GM19455 (cell line): ENCODE measurements at regions not wholly inside any gene's neighbourhood (a gene's known extent, or its start where the extent isn't known, plus 50 kb on each side); places are given as distances from the start of the nearest gene placed in this dataset.
A peak's percentile ranks its signal among the peaks of the same experiment; 100 is the strongest.
"Not testable (repeated sequence)": the region's sequence is repeated elsewhere in the genome, so short reads cannot be mapped to it uniquely, and the experiment has no call there.

Experiments
- ATAC-seq: cut with Tn5 transposase; IDR thresholded peaks from one replicate; pipeline ENCODE4 v1.9.1; 2021; ENCODE audit not compliant: unreplicated experiment

DNA sequence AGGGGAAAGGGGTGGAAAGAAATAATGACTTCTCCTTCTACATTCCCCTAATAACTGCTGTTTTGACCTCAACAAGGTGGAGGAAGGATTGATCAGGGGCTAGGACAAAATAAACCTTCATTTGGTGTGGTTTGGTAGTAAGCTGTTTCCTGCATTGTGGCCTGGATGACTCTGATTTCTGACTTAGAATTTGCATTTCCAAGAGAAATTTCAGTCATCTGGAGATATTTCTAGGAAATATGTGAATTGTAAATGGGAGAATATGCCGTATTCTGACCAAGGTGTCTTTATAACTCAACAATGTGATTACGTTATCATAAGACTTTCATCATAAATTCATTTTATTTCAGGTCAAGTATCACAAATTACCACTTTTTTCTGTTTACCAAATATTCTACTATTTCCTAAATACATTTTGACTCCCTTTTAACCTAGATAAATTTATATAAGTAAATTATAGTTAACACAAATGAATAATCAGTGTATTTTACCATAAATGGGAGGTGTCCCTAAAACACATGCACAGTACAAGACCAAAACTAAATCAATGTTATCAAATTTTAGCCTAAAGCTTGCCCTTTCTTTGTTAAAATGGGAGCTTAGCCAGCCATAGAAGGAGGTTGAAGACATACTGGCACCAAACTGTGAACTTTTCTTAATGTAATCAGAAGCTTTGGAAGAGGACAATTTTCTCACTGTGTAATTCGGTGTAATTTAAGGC, 828.8 kb downstream of the TMTC2 start:
- no peak for ATAC-seq

DNA sequence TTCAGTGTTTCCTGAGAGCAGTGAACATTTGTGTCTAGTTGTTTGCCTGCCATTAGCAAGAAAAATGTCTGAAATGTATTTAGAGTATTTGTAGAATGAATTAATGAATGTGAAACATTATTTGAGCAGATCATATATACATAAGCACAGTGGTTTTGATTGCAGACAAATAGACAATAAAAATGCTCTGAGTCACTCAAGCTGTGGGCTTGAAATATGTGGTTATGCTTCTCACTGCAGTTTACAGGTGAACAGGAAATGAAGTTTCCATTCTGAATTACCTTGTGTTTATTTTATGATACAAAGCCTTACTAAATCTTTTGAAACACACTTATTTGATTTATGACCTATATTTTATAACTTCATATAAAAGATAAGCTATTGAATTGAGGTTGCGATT, 827.7 kb downstream of the TMTC2 start:
- no peak for ATAC-seq

DNA sequence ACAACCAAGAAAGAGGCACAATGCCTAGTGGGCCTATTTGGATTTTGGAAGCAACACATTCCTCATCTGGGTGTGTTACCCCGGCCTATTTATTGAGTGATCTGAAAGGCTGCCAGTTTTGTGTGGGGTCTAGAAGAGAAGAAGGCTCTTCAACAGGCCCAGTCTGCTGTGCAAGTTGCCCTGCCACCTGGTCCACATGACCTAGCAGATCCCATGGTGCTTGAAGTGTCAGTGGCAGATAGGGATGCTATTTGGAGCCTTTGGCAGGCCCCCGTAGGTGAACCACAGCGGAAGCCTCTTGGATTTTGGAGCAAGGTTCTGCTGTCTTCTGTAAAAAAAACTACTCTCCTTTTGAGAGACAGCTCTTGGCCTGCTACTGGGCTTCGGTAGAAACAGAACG, 820.1 kb downstream of the TMTC2 start:
- ATAC-seq, result no peak

DNA sequence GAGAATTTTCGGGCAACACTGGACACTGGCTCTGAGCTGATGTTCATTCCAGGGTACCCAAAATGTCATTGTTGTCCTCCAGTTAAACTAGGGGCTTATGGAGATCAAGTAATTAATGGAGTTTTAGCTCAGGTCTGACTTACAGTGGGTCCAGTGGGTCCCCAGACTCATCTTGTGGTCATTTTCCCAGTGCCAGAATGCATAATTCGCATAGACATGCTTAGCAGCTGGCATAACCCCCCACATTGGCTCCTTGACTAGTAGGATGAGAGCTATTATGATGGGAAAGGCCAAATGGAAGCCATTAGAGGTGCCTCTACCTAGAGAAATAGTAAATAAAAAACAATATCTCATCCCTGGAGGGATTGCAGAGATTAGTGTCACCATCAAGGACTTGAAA, 818.9 kb downstream of the TMTC2 start:
- no peak for ATAC-seq

DNA sequence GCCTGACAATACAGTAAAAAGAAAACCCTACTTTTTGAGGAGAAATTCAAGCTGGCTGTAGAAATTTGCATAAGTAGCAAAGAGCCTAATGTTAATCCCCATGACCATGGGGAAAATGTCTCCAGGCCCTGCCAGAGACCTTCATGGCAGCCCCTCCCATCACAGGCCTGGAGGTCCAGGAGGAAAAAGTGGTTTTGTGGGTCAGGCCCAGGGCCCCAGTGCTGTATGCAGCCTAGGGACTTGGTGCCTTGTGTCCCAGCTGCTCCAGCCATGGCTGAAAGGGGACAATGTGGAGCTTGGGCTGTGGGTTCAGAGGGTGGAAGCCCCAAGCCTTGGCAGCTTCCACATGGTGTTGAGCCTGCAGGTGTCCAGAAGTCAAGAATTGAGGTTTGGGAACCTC, 813.2 kb downstream of the TMTC2 start:
- not testable (repeated sequence) for ATAC-seq

DNA sequence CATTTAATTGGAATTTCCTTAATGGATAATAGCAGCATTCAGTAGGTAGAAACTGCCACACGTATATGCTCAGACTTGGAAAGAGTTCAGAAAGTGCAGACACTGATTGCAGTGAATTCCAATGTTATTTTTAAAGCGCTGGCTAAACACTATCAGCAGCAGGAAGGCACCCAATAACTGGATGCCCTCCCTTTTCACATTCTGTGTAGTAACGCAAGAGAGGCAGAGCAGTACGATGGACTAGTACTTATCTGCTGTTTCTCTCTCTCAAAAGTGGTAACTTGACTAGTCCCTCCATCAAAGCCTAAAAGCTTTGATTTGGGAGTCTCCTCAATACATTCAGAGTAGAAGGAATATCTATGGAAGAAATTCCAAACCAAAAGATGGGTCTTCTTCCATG, 791.0 kb downstream of the TMTC2 start:
- ATAC-seq, result no peak

DNA sequence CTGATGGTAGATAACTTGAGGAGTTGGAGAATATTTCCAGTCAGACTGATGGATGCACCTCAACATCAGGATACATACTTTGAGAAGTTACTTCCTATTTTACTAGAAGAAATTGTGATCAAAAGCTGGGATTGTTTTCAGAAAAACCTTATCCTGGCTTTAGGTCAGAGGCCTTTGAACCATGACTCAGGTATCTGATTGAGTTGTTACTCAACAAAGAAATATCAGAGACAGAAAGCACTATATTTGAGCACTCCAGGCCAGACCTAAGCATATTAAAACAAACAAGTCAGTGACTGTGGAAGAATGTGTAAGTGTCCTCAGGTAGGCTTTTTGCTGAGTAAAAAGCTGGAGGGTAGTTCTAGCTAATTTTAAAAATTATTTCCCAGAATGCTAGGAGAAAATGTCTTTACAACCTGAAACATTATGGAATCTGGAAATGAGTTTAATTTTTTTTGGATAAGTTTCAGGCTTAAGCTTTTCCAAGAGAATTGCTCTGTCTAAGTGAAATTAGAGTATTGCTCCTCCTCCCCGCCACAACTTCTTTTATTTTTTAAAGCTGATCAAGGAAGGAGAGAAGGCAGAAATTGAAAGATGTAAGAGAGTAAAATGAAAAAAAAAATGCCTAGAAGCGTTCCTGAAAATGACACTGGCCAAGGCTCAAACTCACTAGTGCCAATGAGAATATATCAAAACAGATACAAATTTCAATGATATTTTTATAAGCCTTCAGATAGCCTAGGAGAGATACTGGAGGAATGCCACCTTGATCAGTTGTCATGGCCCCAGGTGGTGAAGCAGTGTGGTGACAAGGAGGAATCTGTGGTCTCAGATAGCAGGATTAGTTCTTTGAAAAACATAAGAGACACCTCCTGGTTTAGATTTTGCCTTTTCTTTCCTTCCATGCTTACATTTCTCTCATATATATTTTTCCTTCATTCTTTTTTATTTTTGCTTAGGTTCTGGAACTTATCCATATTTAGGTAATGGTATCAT, 790.3 kb downstream of the TMTC2 start:
- ATAC-seq, result no peak

DNA sequence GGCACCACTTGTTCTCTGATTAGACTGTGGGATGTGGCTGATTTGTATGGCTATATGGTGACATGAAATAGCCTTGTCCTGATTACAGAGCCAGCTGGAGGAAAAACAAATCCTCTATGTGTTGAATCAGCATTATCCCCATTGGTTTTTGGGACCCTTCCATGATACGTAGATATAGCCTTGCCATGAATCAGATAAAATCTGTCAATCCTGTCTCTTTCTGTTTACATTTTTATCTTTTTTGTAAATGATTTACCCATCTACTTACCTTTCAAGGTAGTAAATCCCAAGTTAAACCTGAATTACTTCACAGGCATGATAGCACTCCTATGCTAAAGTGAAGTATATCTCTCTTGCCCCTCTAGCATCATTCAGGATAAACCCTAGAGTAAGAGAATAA, 789.3 kb downstream of the TMTC2 start:
- ATAC-seq, result no peak

DNA sequence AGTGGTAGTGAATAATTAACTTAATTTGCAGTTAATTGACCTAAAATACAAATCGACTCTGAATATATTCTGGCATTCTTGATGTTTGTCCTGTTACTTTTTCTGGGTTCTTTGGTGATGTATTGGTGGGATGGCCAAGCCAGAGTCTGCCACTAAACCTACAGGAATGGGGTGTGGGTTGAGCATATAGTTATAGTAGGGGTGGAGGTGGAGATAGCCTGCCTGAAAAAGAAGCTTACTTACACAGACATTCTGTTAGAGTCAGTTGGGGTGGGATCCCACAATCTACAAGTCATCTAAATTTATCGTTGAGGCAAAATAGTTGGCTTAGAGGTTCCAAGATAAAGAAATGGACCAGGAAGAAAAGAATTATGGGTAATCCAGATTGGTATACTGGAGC, 787.7 kb downstream of the TMTC2 start:
- ATAC-seq, result no peak

DNA sequence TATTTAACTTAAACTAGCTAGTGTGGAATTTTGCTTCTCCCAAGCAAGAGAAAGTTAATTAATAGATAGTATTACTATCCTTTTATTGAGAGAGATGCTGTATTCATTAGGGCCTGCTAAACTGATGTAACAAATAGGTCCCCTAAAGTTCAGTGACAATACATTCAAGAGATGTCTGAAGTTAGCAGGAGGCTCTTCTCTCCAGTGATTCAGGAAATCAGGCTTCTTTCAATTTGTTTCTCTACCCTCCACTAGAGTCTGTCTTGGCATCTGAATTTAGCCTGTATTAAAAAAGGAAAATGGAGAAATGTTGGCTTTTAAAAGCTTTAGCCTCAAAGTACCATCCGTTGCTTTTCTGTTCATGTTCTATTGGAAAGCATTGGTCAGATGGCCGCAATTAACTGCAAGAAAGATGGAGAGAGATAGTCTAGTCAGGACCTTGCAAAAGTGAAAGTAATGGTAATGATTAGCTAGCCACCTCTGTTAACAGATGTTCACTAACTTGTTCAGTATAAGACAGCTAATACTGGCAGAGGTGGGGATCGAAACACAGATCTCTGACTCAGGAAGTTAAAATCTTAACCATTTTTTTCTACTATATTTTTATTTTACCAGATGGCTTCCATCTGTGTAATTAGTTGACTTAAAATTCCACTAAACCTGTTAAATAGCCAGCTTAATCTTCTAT, 786.8 kb downstream of the TMTC2 start:
- ATAC-seq, result peak; percentile 83

DNA sequence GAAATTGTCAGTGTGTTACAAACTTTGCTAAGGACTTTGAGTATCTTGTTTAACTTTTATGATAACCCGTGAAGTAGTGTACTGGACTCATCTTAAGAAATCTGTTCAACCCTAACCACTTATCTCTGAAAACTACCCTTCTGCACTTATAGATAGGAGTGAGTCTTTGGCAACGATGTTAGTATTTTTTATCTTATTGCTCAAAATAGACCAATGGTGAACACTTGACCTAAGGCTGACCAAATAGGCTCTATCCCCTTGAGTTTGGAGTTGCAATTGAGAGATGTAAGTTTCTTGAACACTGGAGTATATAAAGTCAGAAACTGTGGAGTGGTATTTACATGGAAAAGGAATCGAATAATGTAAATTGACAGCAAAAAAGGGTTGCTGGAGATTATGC, 786.1 kb downstream of the TMTC2 start:
- no peak for ATAC-seq

DNA sequence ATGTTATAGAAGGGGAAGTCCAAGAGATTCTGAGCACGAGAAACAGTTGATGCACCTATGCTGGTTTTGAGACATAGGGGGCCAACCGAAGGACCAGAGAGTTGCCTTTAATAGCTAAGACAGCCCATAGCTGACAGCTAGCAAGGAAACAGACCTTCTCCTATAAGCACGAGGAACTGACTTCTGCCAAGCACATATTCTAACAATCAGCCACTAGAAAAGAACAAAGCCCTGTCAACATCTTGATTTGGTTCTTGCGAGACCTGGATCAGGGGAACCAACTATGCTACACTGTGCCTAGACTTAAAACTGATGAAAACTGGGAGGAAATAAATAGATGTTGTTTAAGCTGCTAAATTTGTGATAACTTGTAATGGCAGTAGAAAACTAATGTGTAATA, 785.6 kb downstream of the TMTC2 start:
- no peak for ATAC-seq

DNA sequence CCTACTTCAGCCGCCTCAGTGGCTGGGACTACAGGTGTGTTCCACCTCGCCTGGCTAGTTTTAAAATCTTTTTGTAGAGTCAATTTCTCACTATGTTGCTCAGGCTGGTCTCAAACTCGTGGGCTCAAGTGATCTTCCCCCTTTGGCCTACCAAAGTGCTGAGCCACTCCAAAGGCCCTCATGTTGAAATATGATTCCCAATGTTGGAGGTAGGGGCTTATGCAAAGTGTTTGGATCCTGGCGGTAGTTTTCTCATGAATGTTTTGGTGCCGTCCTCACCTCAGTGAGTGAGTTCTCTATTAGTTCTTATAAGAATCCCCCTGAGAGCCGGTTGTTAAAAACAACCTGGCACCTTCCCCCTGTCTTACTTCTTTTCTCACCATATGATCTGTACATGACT, 784.6 kb downstream of the TMTC2 start:
- no peak for ATAC-seq

DNA sequence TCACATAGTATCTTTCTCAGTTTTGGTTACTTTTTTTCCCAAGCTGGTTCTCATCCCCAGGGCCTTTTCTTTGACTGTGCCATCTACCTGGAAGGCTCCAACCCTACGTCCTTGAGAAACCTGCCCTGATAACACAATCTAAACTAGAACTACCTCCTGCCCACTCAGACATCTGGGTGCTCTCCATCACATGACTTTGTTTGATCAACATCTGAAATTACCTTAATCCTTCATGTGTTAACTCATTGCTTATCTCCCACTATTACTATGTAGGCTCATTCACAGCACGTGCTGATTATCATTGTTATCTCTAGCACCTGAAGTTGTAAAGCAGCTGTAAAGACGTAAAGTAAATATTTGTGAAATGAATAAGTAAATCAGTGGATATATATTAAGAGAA, 784.0 kb downstream of the TMTC2 start:
- ATAC-seq, result no peak

DNA sequence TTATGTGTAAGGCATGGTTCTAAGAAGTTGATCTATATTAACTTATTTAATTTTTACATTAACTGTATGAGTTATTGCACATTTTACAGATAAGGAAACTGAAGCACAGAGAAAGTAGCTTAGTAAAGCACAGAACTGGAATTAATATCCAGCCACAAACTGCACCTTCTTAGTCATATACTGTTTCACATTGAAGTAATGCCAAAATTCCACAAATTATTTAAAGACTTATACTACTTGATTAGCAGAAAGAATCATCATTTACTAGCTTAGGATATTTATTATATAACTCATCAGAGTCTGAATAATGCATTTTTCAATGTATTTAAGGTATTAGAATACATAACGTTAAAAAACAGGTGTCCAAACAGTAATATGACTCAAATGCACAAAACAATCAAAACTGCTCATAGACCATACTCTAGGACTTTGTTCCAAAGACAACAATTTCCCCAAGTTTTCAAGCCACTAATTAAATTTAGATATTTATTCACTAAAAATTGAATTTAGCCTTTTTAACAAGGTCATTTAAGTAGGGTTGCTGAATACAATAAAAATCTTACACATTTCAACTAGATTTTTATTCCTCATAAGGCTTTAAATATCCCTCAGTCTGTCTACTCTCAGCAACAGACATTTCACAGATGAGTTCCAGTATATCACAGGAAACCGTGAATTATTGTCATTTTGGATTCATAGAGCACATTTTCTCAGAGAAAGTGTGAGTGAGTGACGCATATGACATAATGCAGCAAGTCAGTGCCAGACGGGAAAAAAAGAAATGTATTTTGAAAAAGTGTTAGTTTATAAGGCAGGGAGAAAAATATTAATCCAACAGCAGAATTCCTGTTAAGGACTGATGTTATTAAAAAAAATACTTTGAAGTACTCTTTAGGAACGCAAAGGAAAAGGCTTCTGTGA, 782.5 kb downstream of the TMTC2 start:
- no peak for ATAC-seq

DNA sequence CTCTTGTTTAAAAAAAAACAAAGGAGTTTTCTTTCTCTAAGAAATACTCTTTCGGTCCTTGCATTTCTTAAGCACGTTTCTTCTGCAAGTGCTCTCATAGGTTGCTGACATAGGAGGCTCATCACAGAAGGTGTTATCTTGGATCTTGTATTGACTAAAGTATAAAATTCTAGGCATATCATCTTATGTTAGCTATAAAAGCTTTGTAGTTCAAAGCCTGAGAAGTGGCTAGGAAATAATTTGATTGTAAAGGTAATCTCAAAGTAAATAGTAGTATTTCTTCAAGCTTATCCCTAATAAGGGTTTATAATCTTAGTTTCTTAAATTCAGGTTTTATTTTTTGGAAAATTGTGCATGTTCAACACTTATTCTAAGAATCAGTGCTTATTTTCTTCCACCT, 778.9 kb downstream of the TMTC2 start:
- no peak for ATAC-seq

DNA sequence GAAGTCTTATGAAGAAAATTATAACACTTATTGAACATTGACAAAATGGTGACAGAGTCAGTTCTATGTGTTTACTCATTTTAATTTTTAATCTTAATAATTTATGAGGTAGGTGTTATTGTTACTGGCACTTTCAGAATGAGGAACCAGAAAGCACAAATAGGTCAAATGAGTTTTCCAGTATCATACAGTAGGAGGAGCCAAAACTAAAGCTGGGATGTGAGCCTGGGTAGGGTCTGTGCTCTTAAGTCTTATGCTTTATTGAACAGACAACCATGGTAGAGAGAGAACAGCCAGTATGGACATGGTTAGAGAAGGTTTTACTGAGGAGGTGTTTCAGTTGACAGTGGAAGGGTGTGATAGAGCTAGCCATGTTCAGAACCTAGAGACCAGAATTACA, 775.7 kb downstream of the TMTC2 start:
- ATAC-seq, result no peak

DNA sequence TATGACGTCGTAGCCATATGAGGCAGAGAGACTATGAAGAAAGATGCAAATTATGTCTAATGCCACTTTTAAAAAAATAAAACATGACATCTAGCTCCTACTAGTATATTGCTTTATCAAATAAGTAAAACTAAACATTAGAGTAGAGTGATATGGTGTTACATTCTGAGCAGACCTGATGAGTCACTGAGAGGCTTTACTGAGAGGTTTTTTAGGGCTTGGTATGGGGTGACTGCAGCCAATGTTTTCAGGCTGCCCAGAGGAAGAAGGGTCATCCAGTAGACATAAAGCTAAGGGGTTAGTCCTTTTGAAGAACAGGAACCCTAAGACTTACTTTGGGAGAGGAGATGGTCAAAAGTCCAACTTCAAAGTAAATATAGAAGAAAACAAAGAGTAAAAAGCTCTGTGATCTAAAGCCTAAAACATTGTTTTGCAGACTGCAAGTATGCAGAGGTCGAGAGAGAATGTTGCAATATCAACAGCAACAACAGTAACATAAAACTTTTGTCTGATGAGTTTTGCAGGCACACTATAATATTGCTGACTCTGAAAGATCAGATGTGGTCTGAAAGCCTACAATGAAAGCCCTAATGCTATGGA, 774.7 kb downstream of the TMTC2 start:
- ATAC-seq, result no peak

DNA sequence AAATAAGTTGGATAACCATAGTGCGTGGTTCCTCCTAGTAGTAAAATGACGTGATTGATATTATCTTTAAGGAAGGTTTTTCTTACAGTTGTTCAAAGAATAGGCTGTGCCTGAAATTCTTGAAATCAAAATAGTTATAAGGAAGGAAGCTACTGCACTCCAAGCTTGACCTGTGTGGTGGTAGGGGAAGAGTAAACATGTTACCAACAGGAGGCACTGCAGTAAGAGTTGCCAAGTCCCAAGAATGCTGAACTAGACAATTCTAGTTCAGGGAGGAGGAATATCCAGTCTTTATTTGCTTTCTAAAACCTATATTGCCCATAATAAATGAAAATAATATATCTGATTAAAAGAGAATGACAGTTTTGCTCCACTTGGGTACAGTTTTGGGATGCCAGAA, 764.5 kb downstream of the TMTC2 start:
- ATAC-seq, result no peak

DNA sequence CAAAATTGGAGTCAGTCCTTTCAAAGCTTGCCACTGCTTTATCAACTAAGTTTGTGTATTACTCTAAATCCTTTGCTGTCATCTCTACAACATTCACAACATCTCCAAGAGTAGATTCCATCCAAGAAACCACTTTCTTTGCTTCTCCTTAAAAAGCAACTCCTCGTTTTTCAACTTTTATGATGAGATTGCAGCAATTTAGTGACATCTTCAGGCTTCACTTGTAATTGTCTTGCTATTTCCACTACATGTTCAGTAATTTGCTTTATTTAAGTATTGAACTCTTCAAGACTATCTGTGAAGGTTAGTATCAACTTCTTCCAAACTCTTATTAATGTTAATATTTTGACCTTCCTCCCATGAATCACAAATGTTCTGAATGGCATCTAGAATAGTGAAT, 747.9 kb downstream of the TMTC2 start:
- no peak for ATAC-seq
